ENCODE measurements at regions not wholly inside any gene's neighbourhood (a gene's known extent, or its start where the extent isn't known, plus 50 kb on each side); places are given as distances from the start of the nearest gene placed in this dataset.

- Mint-ChIP-seq H3K27ac (no peak overlapping the region), H3K36me3 (peaks cover 24% of the 10 kb centered on the region), H3K4me3 (no peak overlapping the region), H3K9me3 (peaks cover 48% of the 10 kb centered on the region), H3K4me1 (no peaks in the 10 kb centered on the region), H3K27me3 (ENCODE audit: low read depth) (peaks cover 9% of the 10 kb centered on the region; the same call in 1 of the 2 replicates)
- TF ChIP-seq GRHL2 (CRISPR knock-in tag; IDR thresholded peaks at IDR 0.05; ENCODE audit: insufficient replicate concordance, severe bottlenecking) (no peak), ZNF317 (CRISPR knock-in tag; IDR thresholded peaks at IDR 0.05; ENCODE audit: borderline replicate concordance, low read depth) (no peak), NFATC4 (CRISPR knock-in tag; IDR thresholded peaks at IDR 0.05) (no peak), JUN (CRISPR knock-in tag; IDR thresholded peaks at IDR 0.05) (no peak), ZNF219 (CRISPR knock-in tag; IDR thresholded peaks at IDR 0.05; ENCODE audit: borderline replicate concordance) (no peak), FOXJ3 (CRISPR knock-in tag; IDR thresholded peaks at IDR 0.05; ENCODE audit: borderline replicate concordance) (no peak), NR1H2 (CRISPR knock-in tag; IDR thresholded peaks at IDR 0.05) (no peak), IRF2 (CRISPR knock-in tag; IDR thresholded peaks at IDR 0.05; ENCODE audit: borderline replicate concordance, low read depth) (no peak), NFYB (CRISPR knock-in tag; conservative IDR thresholded peaks at IDR 0.05; ENCODE audit: low read depth) (no peak), ARID4B (CRISPR knock-in tag; IDR thresholded peaks at IDR 0.05; ENCODE audit: borderline replicate concordance) (no peak), ZNF671 (CRISPR knock-in tag; IDR thresholded peaks at IDR 0.05) (no peak), ATF1 (CRISPR knock-in tag; IDR thresholded peaks at IDR 0.05) (no peak), ETV6 (CRISPR knock-in tag; IDR thresholded peaks at IDR 0.05) (no peak), NR2C2 (CRISPR knock-in tag; IDR thresholded peaks at IDR 0.05) (no peak), MYBL2 (CRISPR knock-in tag; IDR thresholded peaks at IDR 0.05) (no peak)
- TF ChIP-seq, protein P1, sequence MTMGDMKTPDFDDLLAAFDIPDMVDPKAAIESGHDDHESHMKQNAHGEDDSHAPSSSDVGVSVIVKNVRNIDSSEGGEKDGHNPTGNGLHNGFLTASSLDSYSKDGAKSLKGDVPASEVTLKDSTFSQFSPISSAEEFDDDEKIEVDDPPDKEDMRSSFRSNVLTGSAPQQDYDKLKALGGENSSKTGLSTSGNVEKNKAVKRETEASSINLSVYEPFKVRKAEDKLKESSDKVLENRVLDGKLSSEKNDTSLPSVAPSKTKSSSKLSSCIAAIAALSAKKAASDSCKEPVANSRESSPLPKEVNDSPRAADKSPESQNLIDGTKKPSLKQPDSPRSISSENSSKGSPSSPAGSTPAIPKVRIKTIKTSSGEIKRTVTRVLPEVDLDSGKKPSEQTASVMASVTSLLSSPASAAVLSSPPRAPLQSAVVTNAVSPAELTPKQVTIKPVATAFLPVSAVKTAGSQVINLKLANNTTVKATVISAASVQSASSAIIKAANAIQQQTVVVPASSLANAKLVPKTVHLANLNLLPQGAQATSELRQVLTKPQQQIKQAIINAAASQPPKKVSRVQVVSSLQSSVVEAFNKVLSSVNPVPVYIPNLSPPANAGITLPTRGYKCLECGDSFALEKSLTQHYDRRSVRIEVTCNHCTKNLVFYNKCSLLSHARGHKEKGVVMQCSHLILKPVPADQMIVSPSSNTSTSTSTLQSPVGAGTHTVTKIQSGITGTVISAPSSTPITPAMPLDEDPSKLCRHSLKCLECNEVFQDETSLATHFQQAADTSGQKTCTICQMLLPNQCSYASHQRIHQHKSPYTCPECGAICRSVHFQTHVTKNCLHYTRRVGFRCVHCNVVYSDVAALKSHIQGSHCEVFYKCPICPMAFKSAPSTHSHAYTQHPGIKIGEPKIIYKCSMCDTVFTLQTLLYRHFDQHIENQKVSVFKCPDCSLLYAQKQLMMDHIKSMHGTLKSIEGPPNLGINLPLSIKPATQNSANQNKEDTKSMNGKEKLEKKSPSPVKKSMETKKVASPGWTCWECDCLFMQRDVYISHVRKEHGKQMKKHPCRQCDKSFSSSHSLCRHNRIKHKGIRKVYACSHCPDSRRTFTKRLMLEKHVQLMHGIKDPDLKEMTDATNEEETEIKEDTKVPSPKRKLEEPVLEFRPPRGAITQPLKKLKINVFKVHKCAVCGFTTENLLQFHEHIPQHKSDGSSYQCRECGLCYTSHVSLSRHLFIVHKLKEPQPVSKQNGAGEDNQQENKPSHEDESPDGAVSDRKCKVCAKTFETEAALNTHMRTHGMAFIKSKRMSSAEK (CRISPR knock-in tag; IDR thresholded peaks at IDR 0.05; ENCODE audit: borderline replicate concordance), result no peak
- TF ChIP-seq, protein P2, sequence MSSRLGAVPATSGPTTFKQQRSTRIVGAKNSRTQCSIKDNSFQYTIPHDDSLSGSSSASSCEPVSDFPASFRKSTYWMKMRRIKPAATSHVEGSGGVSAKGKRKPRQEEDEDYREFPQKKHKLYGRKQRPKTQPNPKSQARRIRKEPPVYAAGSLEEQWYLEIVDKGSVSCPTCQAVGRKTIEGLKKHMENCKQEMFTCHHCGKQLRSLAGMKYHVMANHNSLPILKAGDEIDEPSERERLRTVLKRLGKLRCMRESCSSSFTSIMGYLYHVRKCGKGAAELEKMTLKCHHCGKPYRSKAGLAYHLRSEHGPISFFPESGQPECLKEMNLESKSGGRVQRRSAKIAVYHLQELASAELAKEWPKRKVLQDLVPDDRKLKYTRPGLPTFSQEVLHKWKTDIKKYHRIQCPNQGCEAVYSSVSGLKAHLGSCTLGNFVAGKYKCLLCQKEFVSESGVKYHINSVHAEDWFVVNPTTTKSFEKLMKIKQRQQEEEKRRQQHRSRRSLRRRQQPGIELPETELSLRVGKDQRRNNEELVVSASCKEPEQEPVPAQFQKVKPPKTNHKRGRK (CRISPR knock-in tag; IDR thresholded peaks at IDR 0.05; ENCODE audit: borderline replicate concordance), result no peak
- TF ChIP-seq, protein P3, sequence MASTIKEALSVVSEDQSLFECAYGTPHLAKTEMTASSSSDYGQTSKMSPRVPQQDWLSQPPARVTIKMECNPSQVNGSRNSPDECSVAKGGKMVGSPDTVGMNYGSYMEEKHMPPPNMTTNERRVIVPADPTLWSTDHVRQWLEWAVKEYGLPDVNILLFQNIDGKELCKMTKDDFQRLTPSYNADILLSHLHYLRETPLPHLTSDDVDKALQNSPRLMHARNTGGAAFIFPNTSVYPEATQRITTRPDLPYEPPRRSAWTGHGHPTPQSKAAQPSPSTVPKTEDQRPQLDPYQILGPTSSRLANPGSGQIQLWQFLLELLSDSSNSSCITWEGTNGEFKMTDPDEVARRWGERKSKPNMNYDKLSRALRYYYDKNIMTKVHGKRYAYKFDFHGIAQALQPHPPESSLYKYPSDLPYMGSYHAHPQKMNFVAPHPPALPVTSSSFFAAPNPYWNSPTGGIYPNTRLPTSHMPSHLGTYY (CRISPR knock-in tag; IDR thresholded peaks at IDR 0.05), result no peak
- TF ChIP-seq, protein P4, sequence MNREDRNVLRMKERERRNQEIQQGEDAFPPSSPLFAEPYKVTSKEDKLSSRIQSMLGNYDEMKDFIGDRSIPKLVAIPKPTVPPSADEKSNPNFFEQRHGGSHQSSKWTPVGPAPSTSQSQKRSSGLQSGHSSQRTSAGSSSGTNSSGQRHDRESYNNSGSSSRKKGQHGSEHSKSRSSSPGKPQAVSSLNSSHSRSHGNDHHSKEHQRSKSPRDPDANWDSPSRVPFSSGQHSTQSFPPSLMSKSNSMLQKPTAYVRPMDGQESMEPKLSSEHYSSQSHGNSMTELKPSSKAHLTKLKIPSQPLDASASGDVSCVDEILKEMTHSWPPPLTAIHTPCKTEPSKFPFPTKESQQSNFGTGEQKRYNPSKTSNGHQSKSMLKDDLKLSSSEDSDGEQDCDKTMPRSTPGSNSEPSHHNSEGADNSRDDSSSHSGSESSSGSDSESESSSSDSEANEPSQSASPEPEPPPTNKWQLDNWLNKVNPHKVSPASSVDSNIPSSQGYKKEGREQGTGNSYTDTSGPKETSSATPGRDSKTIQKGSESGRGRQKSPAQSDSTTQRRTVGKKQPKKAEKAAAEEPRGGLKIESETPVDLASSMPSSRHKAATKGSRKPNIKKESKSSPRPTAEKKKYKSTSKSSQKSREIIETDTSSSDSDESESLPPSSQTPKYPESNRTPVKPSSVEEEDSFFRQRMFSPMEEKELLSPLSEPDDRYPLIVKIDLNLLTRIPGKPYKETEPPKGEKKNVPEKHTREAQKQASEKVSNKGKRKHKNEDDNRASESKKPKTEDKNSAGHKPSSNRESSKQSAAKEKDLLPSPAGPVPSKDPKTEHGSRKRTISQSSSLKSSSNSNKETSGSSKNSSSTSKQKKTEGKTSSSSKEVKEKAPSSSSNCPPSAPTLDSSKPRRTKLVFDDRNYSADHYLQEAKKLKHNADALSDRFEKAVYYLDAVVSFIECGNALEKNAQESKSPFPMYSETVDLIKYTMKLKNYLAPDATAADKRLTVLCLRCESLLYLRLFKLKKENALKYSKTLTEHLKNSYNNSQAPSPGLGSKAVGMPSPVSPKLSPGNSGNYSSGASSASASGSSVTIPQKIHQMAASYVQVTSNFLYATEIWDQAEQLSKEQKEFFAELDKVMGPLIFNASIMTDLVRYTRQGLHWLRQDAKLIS (CRISPR knock-in tag; IDR thresholded peaks at IDR 0.05; ENCODE audit: borderline replicate concordance), result no peak
- POLR2A ChIA-PET, result no interaction called here
- CTCF ChIA-PET, result no interaction called here
- ATAC-seq (no peak), DNase-seq (ENCODE audit: low spot score) (no peak)
Measured at GRCh38 chr3:14037211-14037610, 87.5 kb downstream of the CHCHD4 start.

Data from WTC11 (cell line).